ENCODE measurements at regions not wholly inside any gene's neighbourhood (a gene's known extent, or its start where the extent isn't known, plus 50 kb on each side); places are given as distances from the start of the nearest gene placed in this dataset.

DNA sequence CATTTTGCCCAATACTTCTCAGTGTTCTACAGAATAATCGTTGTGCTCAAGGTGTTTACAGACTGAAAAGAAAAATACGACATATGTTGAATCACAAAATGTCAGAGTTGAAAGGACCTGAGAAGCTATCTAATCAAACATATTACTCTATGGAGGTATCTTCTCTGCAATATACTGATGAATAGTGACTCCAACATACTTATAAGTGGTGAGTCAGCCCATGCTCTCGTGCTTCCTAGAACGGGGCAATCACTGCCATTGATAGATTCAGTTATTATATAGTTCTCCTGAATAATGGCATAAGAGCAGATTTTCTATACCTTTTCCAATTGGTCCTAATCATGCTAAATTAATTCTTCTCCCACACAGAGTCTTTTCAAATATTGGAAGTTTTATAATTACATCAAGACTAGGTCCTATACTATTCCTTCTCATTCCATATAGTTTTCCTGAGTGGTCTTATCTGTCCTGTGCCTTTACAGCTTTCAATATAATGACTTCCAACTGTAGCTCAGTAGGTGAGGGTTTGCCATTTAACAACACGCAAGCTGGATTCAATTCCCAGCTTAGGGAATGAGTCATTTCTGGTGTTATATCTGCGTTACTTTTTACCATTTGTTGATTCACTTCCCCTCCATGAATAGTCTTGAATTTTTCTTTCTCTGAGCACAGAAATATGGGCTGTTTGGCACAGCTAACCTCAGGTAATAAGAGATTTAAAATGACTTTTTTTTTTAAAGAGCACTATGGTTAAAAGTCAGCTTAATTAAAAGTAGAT lies 81.1 kb downstream of the PLK2 start:
- no peak overlapping the region for H3K4me2 ChIP-seq
- no peaks in the 10 kb centered on the region for H3K79me2 ChIP-seq
- no peaks in the 10 kb centered on the region for H3K9me2 ChIP-seq (replicated peaks; ENCODE audit: insufficient read depth)
- DNase-seq (ENCODE audit: low spot score): no peak
- 80% methylated on average over 6 of the region's 6 CpGs for WGBS (ENCODE audit: low lambda C conversion rate, missing lambda C conversion rate)
- H3K4me1 ChIP-seq (ENCODE audit: insufficient read depth): no peaks in the 10 kb centered on the region
- no peak overlapping the region for H3K27ac ChIP-seq
- no peaks in the 10 kb centered on the region for H4K20me1 ChIP-seq (ENCODE audit: insufficient read depth, poor library complexity, severe bottlenecking)
- no peak for TF ChIP-seq EZH2 (IDR thresholded peaks at IDR 0.05; ENCODE audit: borderline replicate concordance)
- no peaks in the 10 kb centered on the region for H3K36me3 ChIP-seq (replicated peaks; ENCODE audit: insufficient read depth, low read depth)
- no peaks in the 10 kb centered on the region for H3K27me3 ChIP-seq
- no peak overlapping the region for H3K4me3 ChIP-seq
- no peaks in the 10 kb centered on the region for H3K9me3 ChIP-seq (ENCODE audit: low read depth)
- H2AFZ ChIP-seq: no peak overlapping the region

DNA sequence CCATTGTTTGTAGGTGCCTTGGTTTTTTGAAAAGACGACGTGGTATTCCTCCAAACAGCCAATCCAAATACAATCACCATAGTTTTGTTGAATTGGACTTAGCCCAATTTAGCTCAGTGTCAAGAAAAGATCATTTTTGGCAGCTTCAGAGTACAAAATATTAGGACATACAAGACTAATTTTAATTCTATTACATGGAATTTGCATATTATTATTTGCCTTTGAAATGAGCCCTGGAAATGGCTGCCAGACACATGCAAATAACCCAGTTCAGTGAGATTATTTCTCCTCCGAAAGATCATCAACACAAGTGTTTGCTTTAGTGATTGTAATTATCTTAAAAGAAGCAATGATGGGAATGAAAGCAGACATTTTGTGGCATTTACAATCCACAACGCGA lies 89.3 kb downstream of the PLK2 start:
- Histone ChIP-seq H3K4me3 (no peak overlapping the region), H3K36me3 (replicated peaks; ENCODE audit: insufficient read depth, low read depth) (no peaks in the 10 kb centered on the region), H3K27me3 (no peaks in the 10 kb centered on the region), H3K27ac (no peak overlapping the region), H3K4me1 (ENCODE audit: insufficient read depth) (no peaks in the 10 kb centered on the region), H3K9me2 (replicated peaks; ENCODE audit: insufficient read depth) (no peaks in the 10 kb centered on the region), H3K9me3 (ENCODE audit: low read depth) (no peaks in the 10 kb centered on the region), H3K4me2 (no peak overlapping the region), H4K20me1 (ENCODE audit: insufficient read depth, poor library complexity, severe bottlenecking) (no peaks in the 10 kb centered on the region), H3K79me2 (no peaks in the 10 kb centered on the region), H2AFZ (no peak overlapping the region)
- DNase-seq (ENCODE audit: low spot score): no peak
- WGBS (ENCODE audit: low lambda C conversion rate, missing lambda C conversion rate): 80% methylated on average over 5 of the region's 5 CpGs
- TF ChIP-seq EZH2phosphoT487 (IDR thresholded peaks at IDR 0.05; ENCODE audit: low read depth, severe bottlenecking, unreplicated experiment): no peak

DNA sequence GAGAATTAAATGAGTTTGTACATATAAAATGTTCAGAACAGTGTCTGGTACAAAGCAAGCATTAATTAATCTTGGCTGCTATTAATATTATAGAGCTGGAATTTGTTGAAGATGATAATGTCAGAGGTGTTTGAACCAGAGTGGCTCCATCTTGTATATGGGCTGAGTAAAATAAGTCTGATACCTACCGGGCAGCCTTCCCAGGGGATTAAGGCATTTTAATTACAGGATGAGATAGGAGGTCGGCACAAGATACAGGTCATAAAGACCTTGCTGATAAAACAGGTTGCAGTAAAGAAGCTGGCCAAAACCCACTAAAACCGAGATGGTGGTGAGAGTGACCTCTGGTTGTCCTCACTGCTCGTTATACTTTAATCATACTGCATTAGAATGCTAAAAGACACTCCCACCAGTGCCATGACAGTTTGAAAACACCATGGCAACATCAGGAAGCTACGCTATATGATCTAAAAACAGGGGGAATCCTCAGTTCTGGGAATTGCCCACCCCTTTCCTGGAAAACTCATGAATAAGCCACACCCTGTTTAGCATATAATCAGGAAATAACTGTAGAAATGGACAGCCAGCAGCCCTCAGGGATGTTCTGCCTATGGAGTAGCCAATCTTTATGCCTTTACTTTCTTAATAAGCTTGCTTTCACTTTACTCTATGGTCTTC lies 90.2 kb downstream of the PLK2 start:
- TF ChIP-seq EZH2phosphoT487 (IDR thresholded peaks at IDR 0.05; ENCODE audit: low read depth, severe bottlenecking, unreplicated experiment): no peak
- TF ChIP-seq, protein P1, sequence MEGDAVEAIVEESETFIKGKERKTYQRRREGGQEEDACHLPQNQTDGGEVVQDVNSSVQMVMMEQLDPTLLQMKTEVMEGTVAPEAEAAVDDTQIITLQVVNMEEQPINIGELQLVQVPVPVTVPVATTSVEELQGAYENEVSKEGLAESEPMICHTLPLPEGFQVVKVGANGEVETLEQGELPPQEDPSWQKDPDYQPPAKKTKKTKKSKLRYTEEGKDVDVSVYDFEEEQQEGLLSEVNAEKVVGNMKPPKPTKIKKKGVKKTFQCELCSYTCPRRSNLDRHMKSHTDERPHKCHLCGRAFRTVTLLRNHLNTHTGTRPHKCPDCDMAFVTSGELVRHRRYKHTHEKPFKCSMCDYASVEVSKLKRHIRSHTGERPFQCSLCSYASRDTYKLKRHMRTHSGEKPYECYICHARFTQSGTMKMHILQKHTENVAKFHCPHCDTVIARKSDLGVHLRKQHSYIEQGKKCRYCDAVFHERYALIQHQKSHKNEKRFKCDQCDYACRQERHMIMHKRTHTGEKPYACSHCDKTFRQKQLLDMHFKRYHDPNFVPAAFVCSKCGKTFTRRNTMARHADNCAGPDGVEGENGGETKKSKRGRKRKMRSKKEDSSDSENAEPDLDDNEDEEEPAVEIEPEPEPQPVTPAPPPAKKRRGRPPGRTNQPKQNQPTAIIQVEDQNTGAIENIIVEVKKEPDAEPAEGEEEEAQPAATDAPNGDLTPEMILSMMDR (IDR thresholded peaks at IDR 0.05; ENCODE audit: poor library complexity): no peak
- no peak for TF ChIP-seq EZH2 (IDR thresholded peaks at IDR 0.05; ENCODE audit: borderline replicate concordance)
- H3K9me2 ChIP-seq (replicated peaks; ENCODE audit: insufficient read depth): no peaks in the 10 kb centered on the region
- H3K9me3 ChIP-seq (ENCODE audit: low read depth): no peaks in the 10 kb centered on the region
- H3K4me1 ChIP-seq (ENCODE audit: insufficient read depth): no peaks in the 10 kb centered on the region
- H3K36me3 ChIP-seq (replicated peaks; ENCODE audit: insufficient read depth, low read depth): no peaks in the 10 kb centered on the region
- no peaks in the 10 kb centered on the region for H4K20me1 ChIP-seq (ENCODE audit: insufficient read depth, poor library complexity, severe bottlenecking)
- 53% methylated on average over 5 of the region's 5 CpGs for WGBS (ENCODE audit: low lambda C conversion rate, missing lambda C conversion rate)
- DNase-seq (ENCODE audit: low spot score): no peak
- H3K27ac ChIP-seq: no peak overlapping the region
- no peaks in the 10 kb centered on the region for H3K27me3 ChIP-seq
- H3K4me2 ChIP-seq: no peak overlapping the region
- H3K4me3 ChIP-seq: no peak overlapping the region
- no peaks in the 10 kb centered on the region for H3K79me2 ChIP-seq
- no peak overlapping the region for H2AFZ ChIP-seq

DNA sequence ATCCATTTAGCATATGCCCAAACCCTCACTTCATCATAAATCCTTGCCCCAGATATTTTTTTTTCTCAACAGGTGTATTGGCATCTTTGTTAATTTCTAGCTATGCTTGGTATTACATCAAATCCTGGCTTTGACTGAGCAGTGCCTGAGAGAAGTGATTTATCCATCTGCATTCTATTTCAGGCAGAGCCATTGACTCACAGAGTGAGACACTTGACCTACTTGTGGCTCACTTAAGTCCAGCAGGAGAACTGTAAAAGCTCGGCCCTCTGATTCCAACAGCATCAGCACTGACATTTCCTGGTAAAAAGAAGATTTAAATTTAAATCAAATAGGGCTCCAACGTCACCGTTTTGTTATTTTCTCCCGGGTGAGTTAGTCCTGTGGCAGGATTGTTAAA lies 93.4 kb downstream of the PLK2 start:
- no peak for TF ChIP-seq EZH2 (IDR thresholded peaks at IDR 0.05; ENCODE audit: borderline replicate concordance)
- no peak for TF ChIP-seq EZH2phosphoT487 (IDR thresholded peaks at IDR 0.05; ENCODE audit: low read depth, severe bottlenecking, unreplicated experiment)
- TF ChIP-seq, protein P1 (IDR thresholded peaks at IDR 0.05; ENCODE audit: poor library complexity): no peak
- Histone ChIP-seq H3K4me2 (no peak overlapping the region), H3K9me2 (replicated peaks; ENCODE audit: insufficient read depth) (no peaks in the 10 kb centered on the region), H3K27ac (no peak overlapping the region), H3K9me3 (ENCODE audit: low read depth) (no peaks in the 10 kb centered on the region), H4K20me1 (ENCODE audit: insufficient read depth, poor library complexity, severe bottlenecking) (no peaks in the 10 kb centered on the region), H3K4me3 (no peak overlapping the region), H3K36me3 (replicated peaks; ENCODE audit: insufficient read depth, low read depth) (no peaks in the 10 kb centered on the region), H3K4me1 (ENCODE audit: insufficient read depth) (no peaks in the 10 kb centered on the region), H3K79me2 (no peaks in the 10 kb centered on the region), H3K27me3 (no peaks in the 10 kb centered on the region), H2AFZ (no peak overlapping the region)
- 79% methylated on average over 4 of the region's 4 CpGs for WGBS (ENCODE audit: low lambda C conversion rate, missing lambda C conversion rate)
- no peak for DNase-seq (ENCODE audit: low spot score)

All from hepatocyte (in vitro differentiated cells).